GM23338 (cell line): ENCODE measurements at regions not wholly inside any gene's neighbourhood (a gene's known extent, or its start where the extent isn't known, plus 50 kb on each side); places are given as distances from the start of the nearest gene placed in this dataset.

Experiments
- ATAC-seq: fragments of 200-7000 bp; cut with Tn5 transposase; 3 replicates; pipeline ENCODE4 v1.9.1; 2020
- DNase-seq: peaks from one replicate; pipeline ENCODE4 v3.0.0-alpha.2; 2015; ENCODE audit warnings: low spot score
- H2AFZ ChIP-seq: fragments of 200-600 bp; sonication (generic); 2 replicates; pipeline ENCODE4 v1.8.0; 2016; ENCODE audit warnings: antibody characterized with exemption, mild to moderate bottlenecking, moderate library complexity
- H3F3A ChIP-seq: fragments of 200-600 bp; sonication (generic); replicated peaks from 2 replicates; pipeline ENCODE4 v1.8.0; 2017; ENCODE audit warnings: antibody characterized with exemption, mixed run types, low read depth
- H3K27ac ChIP-seq: fragments of 200-600 bp; sonication (generic); 2 replicates; pipeline ENCODE4 v1.6.1; 2016; ENCODE audit warnings: low read depth
- H3K27me3 ChIP-seq: fragments of 200-600 bp; sonication (generic); 2 replicates; pipeline ENCODE4 v1.8.0; 2016; ENCODE audit warnings: mild to moderate bottlenecking, mixed run types, moderate library complexity; ENCODE audit not compliant: insufficient read depth
- H3K36me3 ChIP-seq: fragments of 200-600 bp; sonication (generic); 2 replicates; pipeline ENCODE4 v1.8.0; 2016; ENCODE audit warnings: mild to moderate bottlenecking; ENCODE audit not compliant: insufficient read depth
- H3K4me1 ChIP-seq: fragments of 200-600 bp; sonication (generic); 2 replicates; pipeline ENCODE4 v1.8.0; 2016; ENCODE audit warnings: mild to moderate bottlenecking, moderate library complexity; ENCODE audit not compliant: insufficient read depth
- H3K4me2 ChIP-seq: fragments of 200-600 bp; sonication (generic); 2 replicates; pipeline ENCODE4 v1.7.1; 2017; ENCODE audit warnings: mixed run types
- H3K4me3 ChIP-seq: fragments of 200-600 bp; sonication (generic); 2 replicates; pipeline ENCODE4 v1.6.1; 2016; ENCODE audit warnings: mixed run types
- H3K79me2 ChIP-seq: fragments of 200-600 bp; sonication (generic); replicated peaks from 2 replicates; pipeline ENCODE4 v1.8.0; 2017; ENCODE audit warnings: mild to moderate bottlenecking; ENCODE audit not compliant: insufficient read depth
- H3K9me2 ChIP-seq: fragments of 200-600 bp; sonication (generic); 2 replicates; pipeline ENCODE4 v1.8.0; 2017; ENCODE audit not compliant: insufficient read depth
- H4K20me1 ChIP-seq: fragments of 200-600 bp; sonication (generic); replicated peaks from 2 replicates; pipeline ENCODE4 v1.8.0; 2017; ENCODE audit warnings: mild to moderate bottlenecking; ENCODE audit not compliant: insufficient read depth
- H3K27ac Mint-ChIP-seq: 2 replicates; pipeline ENCODE4 v1.8.0; 2020; ENCODE audit warnings: inconsistent platforms, mild to moderate bottlenecking, moderate library complexity, mixed read lengths
- H3K27me3 Mint-ChIP-seq: 3 replicates; pipeline ENCODE4 v1.8.0; 2022; ENCODE audit warnings: low read depth, mild to moderate bottlenecking, moderate library complexity, mixed read lengths, inconsistent platforms; ENCODE audit not compliant: insufficient read depth, poor library complexity
- H3K36me3 Mint-ChIP-seq: 3 replicates; pipeline ENCODE4 v1.8.0; 2021; ENCODE audit warnings: low read depth, mild to moderate bottlenecking, inconsistent platforms, moderate library complexity, mixed read lengths
- H3K4me1 Mint-ChIP-seq: 3 replicates; pipeline ENCODE4 v1.8.0; 2020; ENCODE audit warnings: mild to moderate bottlenecking, inconsistent platforms, mixed read lengths
- H3K4me3 Mint-ChIP-seq: 3 replicates; pipeline ENCODE4 v1.8.0; 2021; ENCODE audit warnings: moderate library complexity, mild to moderate bottlenecking, inconsistent platforms, mixed read lengths
- H3K9me3 Mint-ChIP-seq: 3 replicates; pipeline ENCODE4 v1.8.0; 2020; ENCODE audit warnings: moderate library complexity, mild to moderate bottlenecking, inconsistent platforms, mixed read lengths
- CREB1 ChIP-seq: fragments of 250-450 bp; sonication (Bioruptor Pico); IDR thresholded peaks from 2 replicates; pipeline ENCODE4 v1.5.0; 2020; ENCODE audit warnings: low read depth, mild to moderate bottlenecking, moderate library complexity
- CTCF ChIP-seq, 2 experiments: fragments of 200-600 bp in 1 of 2; sonication (generic) in 1 of 2; conservative IDR thresholded peaks; 2 replicates each; pipeline versions ENCODE4 v1.5.1 to v1.6.1; 2016 to 2017; ENCODE audit warnings: antibody characterized with exemption in 2 of 2, low read depth in 2 of 2, mild to moderate bottlenecking in 2 of 2, moderate library complexity in 1 of 2
- ETS1 ChIP-seq: IDR thresholded peaks from 2 replicates; pipeline ENCODE4 v1.6.1; 2016; ENCODE audit warnings: antibody characterized with exemption
- EZH2 ChIP-seq: fragments of 200-600 bp; sonication (generic); IDR thresholded peaks from one replicate; pipeline ENCODE4 v1.8.0; 2017; ENCODE audit warnings: antibody characterized with exemption, mild to moderate bottlenecking, low read depth; ENCODE audit not compliant: unreplicated experiment
- EZH2phosphoT487 ChIP-seq: fragments of 200-600 bp; sonication (generic); IDR thresholded peaks from one replicate; pipeline ENCODE4 v1.8.1; 2018; ENCODE audit warnings: antibody characterized with exemption; ENCODE audit not compliant: unreplicated experiment
- JUNB ChIP-seq: IDR thresholded peaks from one replicate; pipeline ENCODE4 v1.6.1; 2016; ENCODE audit warnings: antibody characterized with exemption; ENCODE audit not compliant: unreplicated experiment
- NANOG ChIP-seq: IDR thresholded peaks from 2 replicates; pipeline ENCODE4 v1.6.1; 2016; ENCODE audit warnings: antibody characterized with exemption, borderline replicate concordance
- POLR2AphosphoS5 ChIP-seq: IDR thresholded peaks from 2 replicates; pipeline ENCODE4 v1.6.1; 2016; ENCODE audit warnings: antibody characterized with exemption, low read depth
- REST ChIP-seq: IDR thresholded peaks from one replicate; pipeline ENCODE4 v1.6.1; 2018; ENCODE audit warnings: antibody characterized with exemption; ENCODE audit not compliant: unreplicated experiment
- STAT1 ChIP-seq: IDR thresholded peaks from one replicate; pipeline ENCODE4 v1.6.1; 2016; ENCODE audit warnings: antibody characterized with exemption; ENCODE audit not compliant: unreplicated experiment
- ZNF114 ChIP-seq: fragments of 250-450 bp; sonication (Bioruptor Pico); IDR thresholded peaks from 2 replicates; pipeline ENCODE4 v1.5.0; 2020; ENCODE audit warnings: mild to moderate bottlenecking, moderate library complexity
- ZNF331 ChIP-seq: fragments of 250-450 bp; sonication (Bioruptor Pico); IDR thresholded peaks from 2 replicates; pipeline ENCODE4 v1.5.0; 2020; ENCODE audit warnings: low read depth, mild to moderate bottlenecking, moderate library complexity
- ZNF462 ChIP-seq: fragments of 250-450 bp; sonication (Bioruptor Pico); IDR thresholded peaks from 2 replicates; pipeline ENCODE4 v1.5.0; 2020; ENCODE audit warnings: mild to moderate bottlenecking, moderate library complexity

GRCh38 chr16:26281381-26282110 lies 589.8 kb downstream of the HS3ST4 start:
- no peaks in the 10 kb centered on the region for H4K20me1 ChIP-seq
- no peaks in the 10 kb centered on the region for H3K79me2 ChIP-seq
- DNase-seq (peak; percentile 12), ATAC-seq (no peak)
- no peaks in the 10 kb centered on the region for H3K36me3 ChIP-seq
- H2AFZ ChIP-seq, result 0 out of 2 replicates have a peak overlapping the region, but pooled peaks have one; percentile 3
- H3F3A ChIP-seq, result no peaks in the 10 kb centered on the region
- 0 out of 2 replicates have a peak overlapping the region, but pooled peaks have one; percentile 24 for H3K4me2 ChIP-seq
- H3K27me3 Mint-ChIP-seq, result peaks cover 5% of the 10 kb centered on the region
- no peak overlapping the region for H3K4me3 ChIP-seq
- H3K4me1 ChIP-seq, result peaks cover 6% of the 10 kb centered on the region; the same call in 1 of the 2 replicates
- no peak overlapping the region for H3K27ac ChIP-seq
- H3K27me3 ChIP-seq, result no peaks in the 10 kb centered on the region
- peaks cover 13% of the 10 kb centered on the region; the same call in 2 of the 3 replicates for H3K4me1 Mint-ChIP-seq
- H3K27ac Mint-ChIP-seq, result no peak overlapping the region
- H3K9me2 ChIP-seq, result no peaks in the 10 kb centered on the region
- no peak overlapping the region for H3K4me3 Mint-ChIP-seq
- H3K36me3 Mint-ChIP-seq, result 0 out of 3 replicates have a peak, but pooled peaks cover 5% of the 10 kb centered on the region
- H3K9me3 Mint-ChIP-seq, result peaks cover 84% of the 10 kb centered on the region
- no peak for TF ChIP-seq EZH2phosphoT487
- TF ChIP-seq CREB1 (CRISPR knock-in tag), result no peak
- TF ChIP-seq POLR2AphosphoS5, result no peak
- no peak for TF ChIP-seq EZH2
- no peak for TF ChIP-seq JUNB
- TF ChIP-seq CTCF (conservative IDR thresholded peaks at IDR 0.05; ENCODE audit: low read depth in 2 of 2), result no peak
- TF ChIP-seq ZNF331 (CRISPR knock-in tag), result no peak
- no peak for TF ChIP-seq REST
- no peak for TF ChIP-seq STAT1
- TF ChIP-seq ZNF462, result no peak
- TF ChIP-seq ETS1, result no peak
- no peak for TF ChIP-seq ZNF114 (CRISPR knock-in tag)
- TF ChIP-seq NANOG, result no peak
